Adipocyte (in vitro differentiated cells): ENCODE measurements at regions not wholly inside any gene's neighbourhood (a gene's known extent, or its start where the extent isn't known, plus 50 kb on each side); places are given as distances from the start of the nearest gene placed in this dataset.

Source experiments
- DNase-seq: peaks from one replicate; pipeline ENCODE4 v3.0.0-alpha.2; 2015; ENCODE audit warnings: low read depth
- H3K27me3 ChIP-seq: replicated peaks from 2 replicates; pipeline ENCODE4 v1.7.0; 2013; ENCODE audit warnings: mild to moderate bottlenecking, low read length, moderate library complexity; ENCODE audit not compliant: control insufficient read depth, insufficient read depth
- H3K36me3 ChIP-seq: 2 replicates; pipeline ENCODE4 v1.7.0; 2013; ENCODE audit warnings: low read length, mild to moderate bottlenecking, moderate library complexity; ENCODE audit not compliant: control insufficient read depth, insufficient read depth, severe bottlenecking
- H3K4me1 ChIP-seq: 2 replicates; pipeline ENCODE4 v1.7.0; 2013; ENCODE audit warnings: mild to moderate bottlenecking, low read length, moderate library complexity; ENCODE audit not compliant: control insufficient read depth, insufficient read depth
- H3K4me3 ChIP-seq: 2 replicates; pipeline ENCODE4 v1.7.0; 2013; ENCODE audit warnings: mild to moderate bottlenecking, low read length, moderate library complexity
- H3K9ac ChIP-seq: 2 replicates; pipeline ENCODE4 v1.7.0; 2013; ENCODE audit warnings: mild to moderate bottlenecking, low read length, moderate library complexity
- H3K9me3 ChIP-seq: 2 replicates; pipeline ENCODE4 v1.7.0; 2013; ENCODE audit warnings: mild to moderate bottlenecking, low read length, moderate library complexity; ENCODE audit not compliant: control insufficient read depth

DNA sequence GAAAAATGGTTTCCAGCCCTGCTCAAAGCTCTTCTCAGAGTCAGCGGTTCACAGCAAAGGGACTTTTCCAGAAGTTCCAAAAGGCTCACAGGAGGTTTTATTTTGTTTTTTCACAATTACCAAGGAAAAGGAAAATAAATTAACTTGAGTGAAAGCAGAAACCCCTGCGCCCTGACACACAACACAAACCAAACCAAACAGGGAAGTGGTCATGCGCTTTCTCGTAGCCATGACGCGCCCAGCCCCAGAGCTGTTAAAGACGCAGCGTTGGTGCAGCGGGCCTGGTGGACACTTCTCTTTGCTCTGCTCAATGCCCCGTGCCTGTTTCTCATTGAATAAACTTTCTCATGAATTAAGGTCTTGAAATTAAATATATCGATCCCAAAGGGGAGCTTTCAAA is 134.4 kb upstream of the LYZL2 start:
- H3K27me3 ChIP-seq = no peaks in the 10 kb centered on the region
- no peaks in the 10 kb centered on the region for H3K9me3 ChIP-seq
- no peak overlapping the region for H3K9ac ChIP-seq
- H3K4me3 ChIP-seq = no peak overlapping the region
- no peaks in the 10 kb centered on the region for H3K36me3 ChIP-seq
- no peaks in the 10 kb centered on the region for H3K4me1 ChIP-seq
- DNase-seq = no peak

DNA sequence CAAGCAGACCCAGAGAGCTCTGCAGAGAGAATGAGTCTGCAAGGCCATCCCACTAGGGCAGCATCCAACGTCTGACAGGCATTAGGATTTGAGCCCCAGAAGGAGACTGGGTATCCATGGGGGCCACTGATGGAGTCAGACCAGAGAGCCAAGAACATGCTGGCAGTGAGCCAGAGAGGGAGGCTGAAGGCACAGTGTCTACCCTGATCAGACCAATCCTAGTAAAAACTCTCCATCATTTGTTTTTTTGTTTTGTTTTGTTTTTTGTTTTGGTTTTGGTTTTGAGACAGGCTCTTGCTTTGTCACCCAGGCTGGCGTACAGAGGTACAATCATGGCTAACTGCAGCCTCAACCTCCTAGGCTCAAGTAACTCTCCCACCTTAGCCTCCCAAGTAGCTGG is 133.1 kb upstream of the LYZL2 start:
- Histone ChIP-seq H3K4me1 (peaks cover 4% of the 10 kb centered on the region), H3K27me3 (no peaks in the 10 kb centered on the region), H3K4me3 (no peak overlapping the region), H3K9me3 (no peaks in the 10 kb centered on the region), H3K36me3 (no peaks in the 10 kb centered on the region), H3K9ac (no peak overlapping the region)
- DNase-seq = no peak

DNA sequence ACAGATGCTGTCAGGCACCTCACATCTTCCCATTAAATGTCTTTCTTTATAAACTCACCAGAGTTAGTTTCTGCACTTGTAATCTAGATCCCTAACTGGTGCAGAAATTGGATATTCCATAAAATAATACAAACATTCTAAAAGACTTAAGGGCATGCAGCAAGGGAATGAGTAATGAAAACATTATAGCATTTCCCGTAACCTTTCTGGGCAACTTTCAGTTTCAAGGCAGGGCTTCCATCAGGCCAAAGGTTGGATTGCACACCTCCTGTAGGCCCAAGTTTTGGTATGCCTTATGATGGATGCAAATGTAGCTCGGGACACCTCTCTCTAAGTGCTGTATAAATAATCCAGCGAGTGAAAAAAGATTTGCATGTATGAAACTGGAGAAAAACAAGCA is 129.9 kb upstream of the LYZL2 start:
- H3K4me1 ChIP-seq = peaks cover 18% of the 10 kb centered on the region
- peak; percentile 79 for DNase-seq
- no peak overlapping the region for H3K4me3 ChIP-seq
- H3K9me3 ChIP-seq = no peaks in the 10 kb centered on the region
- H3K9ac ChIP-seq = no peak overlapping the region
- no peaks in the 10 kb centered on the region for H3K27me3 ChIP-seq
- no peaks in the 10 kb centered on the region for H3K36me3 ChIP-seq

DNA sequence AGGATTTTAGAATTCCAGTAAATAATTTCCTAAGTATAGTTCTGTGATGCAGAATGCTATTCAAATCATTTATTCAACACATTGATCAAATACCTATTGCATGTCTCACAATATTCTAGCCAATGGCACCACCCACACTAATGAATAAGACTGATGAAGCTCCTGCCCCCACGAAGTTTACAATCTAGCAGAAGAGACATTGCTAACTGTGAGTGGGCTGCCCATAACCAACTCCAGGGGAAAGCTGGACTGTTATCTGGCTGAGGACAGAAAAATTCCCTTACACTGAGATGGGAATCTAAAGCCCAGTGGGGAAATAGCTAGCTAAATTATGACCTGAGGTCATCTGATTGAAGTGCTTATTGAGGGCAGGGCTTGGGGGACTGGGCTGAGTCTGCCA is 128.8 kb upstream of the LYZL2 start:
- no peaks in the 10 kb centered on the region for H3K27me3 ChIP-seq

DNA sequence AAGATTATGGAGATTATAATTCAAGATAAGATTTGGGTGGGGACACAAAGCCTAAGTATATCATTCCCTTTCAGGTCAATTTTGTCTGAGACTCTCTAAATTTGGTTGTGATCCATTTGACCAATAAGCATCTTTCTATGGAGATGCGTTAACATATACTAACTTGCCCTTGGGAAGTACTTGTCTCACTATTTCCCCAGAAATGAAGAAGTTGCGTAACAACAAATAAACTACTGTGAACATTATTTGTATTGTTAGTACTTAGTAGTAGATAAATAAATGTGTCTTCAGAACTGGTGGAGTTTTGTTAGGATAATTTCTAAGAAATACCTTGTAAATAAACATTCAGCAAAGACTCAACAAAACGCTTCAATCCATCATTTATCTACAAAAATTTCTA is 127.3 kb upstream of the LYZL2 start:
- Histone ChIP-seq H3K36me3 (no peaks in the 10 kb centered on the region), H3K4me3 (no peak overlapping the region), H3K9ac (no peak overlapping the region), H3K9me3 (no peaks in the 10 kb centered on the region), H3K27me3 (no peaks in the 10 kb centered on the region), H3K4me1 (peaks cover 27% of the 10 kb centered on the region)
- DNase-seq = no peak

More for the DNA sequence above, 128.8 kb upstream of the LYZL2 start:
- Histone ChIP-seq H3K4me1 (peaks cover 18% of the 10 kb centered on the region), H3K9me3 (no peaks in the 10 kb centered on the region), H3K9ac (no peak overlapping the region), H3K4me3 (no peak overlapping the region), H3K36me3 (no peaks in the 10 kb centered on the region)
- peak; percentile 44 for DNase-seq

GRCh38 chr10:30756151-30756550 is 126.6 kb upstream of the LYZL2 start:
- Histone ChIP-seq H3K4me3 (no peak overlapping the region), H3K27me3 (no peaks in the 10 kb centered on the region), H3K4me1 (peaks cover 31% of the 10 kb centered on the region), H3K9me3 (no peaks in the 10 kb centered on the region), H3K9ac (peak overlapping the region; percentile 75), H3K36me3 (no peaks in the 10 kb centered on the region)
- no peak for DNase-seq

DNA sequence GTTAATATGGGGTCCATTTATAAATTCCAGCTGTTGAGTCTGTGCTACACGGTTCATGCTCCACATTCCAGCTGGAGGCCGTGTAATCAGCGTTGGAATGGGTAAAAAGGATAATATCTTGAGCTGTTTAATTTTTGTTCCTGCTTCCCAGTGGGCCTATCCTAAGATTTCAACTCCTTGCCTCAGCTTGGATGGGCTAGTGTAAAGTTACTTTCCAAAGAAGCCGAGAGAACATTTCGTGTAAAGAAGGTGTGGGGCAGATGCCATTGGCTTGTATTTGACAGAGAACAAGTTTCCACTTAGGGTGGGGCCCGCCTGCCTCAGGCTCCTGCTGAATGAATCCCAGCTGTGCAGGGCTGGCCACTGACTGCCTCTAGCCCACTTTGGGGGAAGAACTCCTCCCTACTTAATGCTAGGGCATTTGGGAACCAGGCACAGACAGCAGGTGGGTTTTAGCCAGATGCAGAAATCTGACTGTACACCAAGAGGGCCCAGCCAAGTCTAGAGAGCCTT is 125.9 kb upstream of the LYZL2 start:
- Histone ChIP-seq H3K4me1 (peaks cover 31% of the 10 kb centered on the region), H3K9me3 (no peaks in the 10 kb centered on the region), H3K9ac (peak overlapping the region; percentile 75), H3K36me3 (no peaks in the 10 kb centered on the region), H3K27me3 (no peaks in the 10 kb centered on the region), H3K4me3 (peak overlapping the region; percentile 14)
- DNase-seq = peak; percentile 97

DNA sequence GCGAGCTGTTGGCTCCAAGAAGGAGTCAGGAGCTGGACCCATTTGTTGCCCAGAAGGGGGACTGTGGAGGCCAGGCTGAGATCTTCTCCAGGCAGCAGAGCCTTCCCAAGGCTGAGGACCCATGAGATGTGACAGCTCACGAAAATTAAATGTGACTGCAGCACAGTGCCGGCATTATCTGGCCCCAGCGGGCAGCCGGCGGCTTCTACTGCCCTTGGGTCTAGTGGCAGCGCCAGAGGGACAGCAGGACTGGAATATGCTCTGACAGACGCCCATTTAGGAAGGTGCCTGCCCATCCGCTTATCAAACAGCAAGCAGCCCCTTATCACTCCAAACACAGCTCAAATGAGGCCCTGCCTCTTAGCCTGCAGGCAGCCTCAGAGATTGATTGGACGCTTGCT is 122.9 kb upstream of the LYZL2 start:
- no peak for DNase-seq
- H3K36me3 ChIP-seq = no peaks in the 10 kb centered on the region

GRCh38 chr10:30751678-30752331 is 122.3 kb upstream of the LYZL2 start:
- Histone ChIP-seq H3K27me3 (no peaks in the 10 kb centered on the region), H3K4me1 (peaks cover 27% of the 10 kb centered on the region), H3K9me3 (no peaks in the 10 kb centered on the region), H3K9ac (peak overlapping the region; percentile 74), H3K4me3 (peak overlapping the region; percentile 20), H3K36me3 (no peaks in the 10 kb centered on the region)
- DNase-seq = peak; percentile 94

More for the DNA sequence above, 122.9 kb upstream of the LYZL2 start:
- H3K9me3 ChIP-seq = no peaks in the 10 kb centered on the region
- H3K27me3 ChIP-seq = no peaks in the 10 kb centered on the region
- H3K9ac ChIP-seq = peak overlapping the region; percentile 74
- peaks cover 27% of the 10 kb centered on the region for H3K4me1 ChIP-seq
- peak overlapping the region; percentile 20 for H3K4me3 ChIP-seq

DNA sequence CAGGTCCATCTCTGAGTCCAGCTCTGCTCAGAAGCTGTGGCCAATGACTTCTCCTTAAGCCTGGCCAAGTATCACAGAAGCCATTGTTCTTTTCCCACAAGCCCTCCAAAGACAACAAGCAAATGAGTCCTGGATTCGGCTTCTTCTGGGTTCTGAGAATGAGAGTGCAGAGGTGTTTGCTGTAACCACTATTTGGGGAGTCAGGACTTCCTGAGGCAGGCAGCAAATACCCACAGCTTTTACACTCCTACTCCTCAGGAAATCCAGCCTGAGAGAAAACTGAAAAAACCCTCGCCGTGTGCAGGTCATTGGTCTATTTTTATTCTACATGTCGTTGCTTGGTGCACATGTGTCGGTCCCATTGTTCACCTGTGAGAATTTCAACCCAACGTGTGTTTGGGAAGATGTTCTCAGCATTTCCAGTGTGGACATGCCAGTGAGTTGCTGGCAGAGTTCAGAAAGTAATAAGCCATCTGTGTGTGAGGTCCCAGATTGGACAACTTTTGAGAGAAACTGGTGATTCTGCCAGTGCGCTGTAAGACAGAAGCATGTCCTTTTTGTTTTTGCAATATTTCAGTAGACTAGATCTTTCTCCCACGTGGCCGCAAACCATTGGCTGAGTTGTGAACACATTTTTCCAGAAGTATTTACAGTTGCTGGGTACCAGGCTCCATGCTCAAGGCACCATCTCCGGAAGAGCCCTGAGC is 121.6 kb upstream of the LYZL2 start:
- H3K36me3 ChIP-seq = no peaks in the 10 kb centered on the region
- H3K27me3 ChIP-seq = no peaks in the 10 kb centered on the region
- H3K4me1 ChIP-seq = peaks cover 27% of the 10 kb centered on the region
- H3K9ac ChIP-seq = peak overlapping the region; percentile 64
- no peak for DNase-seq
- H3K4me3 ChIP-seq = no peak overlapping the region
- H3K9me3 ChIP-seq = no peaks in the 10 kb centered on the region

- peaks cover 28% of the 10 kb centered on the region for H3K4me1 ChIP-seq
- no peaks in the 10 kb centered on the region for H3K36me3 ChIP-seq
- H3K9me3 ChIP-seq = no peaks in the 10 kb centered on the region
- DNase-seq = no peak
- no peak overlapping the region for H3K4me3 ChIP-seq
- H3K27me3 ChIP-seq = no peaks in the 10 kb centered on the region
- H3K9ac ChIP-seq = no peak overlapping the region
These were observed 119.8 kb upstream of the LYZL2 start for GRCh38 chr10:30749385-30749784.
